B cell (primary cell): ENCODE measurements at regions not wholly inside any gene's neighbourhood (a gene's known extent, or its start where the extent isn't known, plus 50 kb on each side); places are given as distances from the start of the nearest gene placed in this dataset.

Experiments
- ATAC-seq: fragments of 200-7000 bp; cut with Tn5 transposase; one replicate; pipeline ENCODE4 v1.10.0; 2021; ENCODE audit warnings: low read depth, mild to moderate bottlenecking, moderate number of reproducible peaks, moderate library complexity
- CTCF ChIA-PET: fragments of 350-600 bp; sonication (Branson Sonifier 250); formaldehyde crosslinking; loops from one replicate; lab custom pipeline; 2021; ENCODE audit warnings: antibody characterized with exemption, inconsistent platforms; lab: Charles Lee
- POLR2A ChIA-PET: fragments of 350-600 bp; sonication (Branson Sonifier 250); formaldehyde crosslinking; loops from one replicate; lab custom pipeline; 2021; ENCODE audit warnings: antibody characterized with exemption; lab: Charles Lee
- DNase-seq: peaks from one replicate; pipeline ENCODE4 v3.0.0; 2013
- H2AFZ ChIP-seq: 2 replicates; pipeline ENCODE4 v1.6.1; 2012; ENCODE audit warnings: mild to moderate bottlenecking, low read depth, low read length; ENCODE audit not compliant: insufficient read depth, poor library complexity, severe bottlenecking
- H3K27ac ChIP-seq, 2 donors: 1 replicate in 1 of 2; 2 replicates in 1 of 2; pipeline ENCODE4 v1.5.1; 2012 to 2013; ENCODE audit warnings: low read length in 2 of 2, mild to moderate bottlenecking in 2 of 2, moderate library complexity in 1 of 2
- H3K27me3 ChIP-seq, 4 experiments: fragments of 200-600 bp in 1 of 4; sonication (generic) in 1 of 4; replicated peaks in 1 of 4; 1 replicate in 2 of 4; 2 replicates in 2 of 4; pipeline versions ENCODE4 v1.6.1 to v1.7.0; 2013 to 2016; ENCODE audit warnings: low read length in 3 of 4, mild to moderate bottlenecking in 2 of 4, mixed read lengths in 1 of 4, moderate library complexity in 1 of 4; ENCODE audit not compliant: insufficient read depth in 4 of 4, control insufficient read depth in 3 of 4; ENCODE audit errors: control extremely low read depth in 1 of 4
- H3K36me3 ChIP-seq, 2 experiments: replicated peaks in 1 of 2; 1 replicate in 1 of 2; 2 replicates in 1 of 2; pipeline versions ENCODE4 v1.6.1 to v1.7.1; 2013; ENCODE audit warnings: low read length in 1 of 2; ENCODE audit not compliant: insufficient read depth in 2 of 2, control insufficient read depth in 1 of 2; ENCODE audit errors: control extremely low read depth in 1 of 2, extremely low read depth in 1 of 2
- H3K4me1 ChIP-seq, 2 donors: fragments of 200-600 bp in 1 of 2; sonication (generic) in 1 of 2; 1 replicate in 1 of 2; 2 replicates in 1 of 2; pipeline versions ENCODE4 v1.5.1 to v1.6.1; 2013 to 2017; ENCODE audit warnings: low read length in 2 of 2; ENCODE audit not compliant: control insufficient read depth in 2 of 2, insufficient read depth in 2 of 2
- H3K4me2 ChIP-seq: replicated peaks from 2 replicates; pipeline ENCODE3; 2012; ENCODE audit warnings: mild to moderate bottlenecking, low read depth, low read length; ENCODE audit not compliant: poor library complexity, severe bottlenecking
- H3K4me3 ChIP-seq, 5 experiments: fragments of 200-600 bp in 1 of 5; sonication (generic) in 1 of 5; 1 replicate in 3 of 5; 2 replicates in 2 of 5; pipeline versions ENCODE4 v1.5.1 to v1.7.0; 2011 to 2016; ENCODE audit warnings: low read length in 4 of 5, mild to moderate bottlenecking in 4 of 5, low read depth in 2 of 5, control low read depth in 1 of 5, moderate library complexity in 1 of 5; ENCODE audit not compliant: insufficient read depth in 1 of 5; ENCODE audit errors: control extremely low read depth in 1 of 5, extremely low read depth in 1 of 5
- H3K79me2 ChIP-seq: fragments of 200-600 bp; sonication (generic); one replicate; pipeline ENCODE4 v1.6.0; 2016; ENCODE audit warnings: low read length; ENCODE audit not compliant: control insufficient read depth, insufficient read depth
- H3K9ac ChIP-seq: fragments of 200-600 bp; sonication (generic); 2 replicates; pipeline ENCODE4 v1.6.1; 2017; ENCODE audit warnings: mild to moderate bottlenecking, low read length, moderate library complexity
- H3K9me3 ChIP-seq, 3 donors: one replicate each; pipeline versions ENCODE4 v1.6.1 to v1.7.1; 2013; ENCODE audit warnings: low read length in 2 of 3; ENCODE audit not compliant: control insufficient read depth in 2 of 3, insufficient read depth in 1 of 3; ENCODE audit errors: control extremely low read depth in 1 of 3
- H4K20me1 ChIP-seq: 2 replicates; pipeline ENCODE4 v1.6.0; 2012; ENCODE audit warnings: mild to moderate bottlenecking, low read length; ENCODE audit not compliant: insufficient read depth, control insufficient read depth, poor library complexity, severe bottlenecking
- H3K27ac Mint-ChIP-seq: one replicate; pipeline ENCODE4 v1.8.0; 2021; ENCODE audit warnings: mixed read lengths
- H3K27me3 Mint-ChIP-seq: one replicate; pipeline ENCODE4 v1.8.0; 2021; ENCODE audit warnings: mixed read lengths
- H3K4me1 Mint-ChIP-seq: one replicate; pipeline ENCODE4 v1.8.0; 2021; ENCODE audit warnings: mixed read lengths
- H3K4me3 Mint-ChIP-seq: one replicate; pipeline ENCODE4 v1.8.0; 2021; ENCODE audit warnings: mixed read lengths
- H3K9me3 Mint-ChIP-seq: one replicate; pipeline ENCODE4 v1.8.0; 2022; ENCODE audit warnings: mixed read lengths; ENCODE audit not compliant: insufficient read depth
- EZH2 ChIP-seq: IDR thresholded peaks from 2 replicates; pipeline ENCODE4 v1.6.1; 2012; ENCODE audit warnings: borderline replicate concordance, low read depth, mild to moderate bottlenecking, moderate library complexity, low read length; ENCODE audit not compliant: insufficient read depth, poor library complexity, severe bottlenecking
- WGBS: methylation state at CpG from one replicate; pipeline ENCODE4 v1.1.5; 2013; ENCODE audit warnings: missing lambda C conversion rate; ENCODE audit not compliant: insufficient coverage; 5-methylcytosine and 5-hydroxymethylcytosine counted together
- intact Hi-C: fragments of 100-400 bp; cut with micrococcal nuclease; formaldehyde crosslinking; loops from one replicate; pipeline ENCODE4 v1.10.0; 2022
- TF ChIP-seq, protein P1 (sequence below): fragments of 200-600 bp; IDR thresholded peaks from one replicate; pipeline ENCODE4 v1.8.0; 2022; ENCODE audit warnings: antibody characterized with exemption, mild to moderate bottlenecking

DNA sequence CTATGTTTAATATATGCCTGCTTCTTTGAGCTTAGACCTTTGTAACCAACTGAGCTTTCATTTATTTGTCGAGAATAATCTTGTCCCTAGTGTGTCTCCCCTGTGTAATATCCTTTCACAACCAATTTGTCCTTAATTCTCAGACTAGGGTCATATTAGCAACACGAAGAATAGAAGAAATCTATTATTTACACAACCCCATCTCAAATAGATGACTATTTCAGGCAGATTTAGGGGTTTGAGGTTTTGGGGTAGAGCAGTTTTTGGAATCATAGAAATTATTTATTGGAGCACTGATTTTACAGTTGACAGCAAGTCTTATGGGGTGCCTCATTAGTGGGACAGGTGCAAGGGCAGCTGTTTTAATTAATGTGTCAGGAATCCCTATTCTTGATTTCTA lies 91.2 kb upstream of the ANO4 start:
- WGBS: 100% methylated on average over 1 of the region's 2 CpGs

DNA sequence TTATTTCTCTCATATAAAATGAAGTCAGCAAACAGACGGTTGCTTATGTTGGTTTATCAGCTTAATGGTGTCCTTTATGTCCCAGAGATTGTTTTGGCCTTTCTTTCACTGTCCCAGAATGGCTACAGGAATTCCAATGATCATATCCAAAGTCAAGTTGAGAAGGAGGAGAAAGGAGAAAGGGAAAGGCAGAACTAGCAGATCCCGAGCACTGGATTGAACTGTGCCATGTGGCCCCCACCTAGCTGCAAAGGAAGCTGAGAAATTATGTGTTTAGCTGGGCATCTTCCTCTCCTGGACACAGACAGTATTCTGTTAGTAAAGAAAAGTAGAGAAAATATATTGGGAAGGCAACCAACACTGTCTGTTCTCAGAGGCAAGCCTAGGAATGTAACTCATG lies 90.7 kb upstream of the ANO4 start:
- no peak overlapping the region for H3K9ac ChIP-seq
- H3K4me1 Mint-ChIP-seq: peaks cover 3% of the 10 kb centered on the region
- H3K79me2 ChIP-seq: no peaks in the 10 kb centered on the region
- ChIA-PET CTCF (no interaction called here), POLR2A (no interaction called here)
- no peak for TF ChIP-seq EZH2
- TF ChIP-seq, protein P1, sequence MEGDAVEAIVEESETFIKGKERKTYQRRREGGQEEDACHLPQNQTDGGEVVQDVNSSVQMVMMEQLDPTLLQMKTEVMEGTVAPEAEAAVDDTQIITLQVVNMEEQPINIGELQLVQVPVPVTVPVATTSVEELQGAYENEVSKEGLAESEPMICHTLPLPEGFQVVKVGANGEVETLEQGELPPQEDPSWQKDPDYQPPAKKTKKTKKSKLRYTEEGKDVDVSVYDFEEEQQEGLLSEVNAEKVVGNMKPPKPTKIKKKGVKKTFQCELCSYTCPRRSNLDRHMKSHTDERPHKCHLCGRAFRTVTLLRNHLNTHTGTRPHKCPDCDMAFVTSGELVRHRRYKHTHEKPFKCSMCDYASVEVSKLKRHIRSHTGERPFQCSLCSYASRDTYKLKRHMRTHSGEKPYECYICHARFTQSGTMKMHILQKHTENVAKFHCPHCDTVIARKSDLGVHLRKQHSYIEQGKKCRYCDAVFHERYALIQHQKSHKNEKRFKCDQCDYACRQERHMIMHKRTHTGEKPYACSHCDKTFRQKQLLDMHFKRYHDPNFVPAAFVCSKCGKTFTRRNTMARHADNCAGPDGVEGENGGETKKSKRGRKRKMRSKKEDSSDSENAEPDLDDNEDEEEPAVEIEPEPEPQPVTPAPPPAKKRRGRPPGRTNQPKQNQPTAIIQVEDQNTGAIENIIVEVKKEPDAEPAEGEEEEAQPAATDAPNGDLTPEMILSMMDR: no peak
- no peaks in the 10 kb centered on the region for H3K9me3 ChIP-seq
- H3K27me3 ChIP-seq: no peaks in the 10 kb centered on the region
- 100% methylated on average over 1 of the region's 2 CpGs for WGBS
- H3K36me3 ChIP-seq: no peaks in the 10 kb centered on the region
- H2AFZ ChIP-seq: no peak overlapping the region
- H4K20me1 ChIP-seq: no peaks in the 10 kb centered on the region
- no peak overlapping the region for H3K4me3 ChIP-seq
- DNase-seq (no peak), ATAC-seq (no peak)
- H3K9me3 Mint-ChIP-seq: no peaks in the 10 kb centered on the region
- H3K27ac ChIP-seq: no peak overlapping the region
- intact Hi-C loops: no loop called here
- no peak overlapping the region for H3K27ac Mint-ChIP-seq
- no peak overlapping the region for H3K4me3 Mint-ChIP-seq
- no peak overlapping the region for H3K4me2 ChIP-seq
- peaks cover 11% of the 10 kb centered on the region for H3K27me3 Mint-ChIP-seq
- no peaks in the 10 kb centered on the region for H3K4me1 ChIP-seq

More for the DNA sequence above, 91.2 kb upstream of the ANO4 start:
- Histone ChIP-seq H2AFZ (no peak overlapping the region), H3K27ac (no peak overlapping the region), H3K4me1 (no peaks in the 10 kb centered on the region), H3K27me3 (no peaks in the 10 kb centered on the region), H4K20me1 (no peaks in the 10 kb centered on the region), H3K9me3 (no peaks in the 10 kb centered on the region), H3K9ac (no peak overlapping the region), H3K36me3 (no peaks in the 10 kb centered on the region), H3K79me2 (no peaks in the 10 kb centered on the region), H3K4me2 (no peak overlapping the region), H3K4me3 (no peak overlapping the region)
- ATAC-seq (no peak), DNase-seq (no peak)
- intact Hi-C loops: no loop called here
- no peak for TF ChIP-seq EZH2
- TF ChIP-seq, protein P1: no peak
- no peak overlapping the region for H3K4me3 Mint-ChIP-seq
- peaks cover 8% of the 10 kb centered on the region for H3K27me3 Mint-ChIP-seq
- H3K27ac Mint-ChIP-seq: no peak overlapping the region
- ChIA-PET CTCF (no interaction called here), POLR2A (no interaction called here)
- H3K4me1 Mint-ChIP-seq: peaks cover 3% of the 10 kb centered on the region
- no peaks in the 10 kb centered on the region for H3K9me3 Mint-ChIP-seq
